GM18870 (cell line): ENCODE measurements at regions not wholly inside any gene's neighbourhood (a gene's known extent, or its start where the extent isn't known, plus 50 kb on each side); places are given as distances from the start of the nearest gene placed in this dataset.
"Not testable (repeated sequence)": the region's sequence is repeated elsewhere in the genome, so short reads cannot be mapped to it uniquely, and the experiment has no call there.

Experiments used
- ATAC-seq: cut with Tn5 transposase; IDR thresholded peaks from one replicate; pipeline ENCODE4 v1.9.1; 2021; ENCODE audit warnings: moderate library complexity; ENCODE audit not compliant: unreplicated experiment

DNA sequence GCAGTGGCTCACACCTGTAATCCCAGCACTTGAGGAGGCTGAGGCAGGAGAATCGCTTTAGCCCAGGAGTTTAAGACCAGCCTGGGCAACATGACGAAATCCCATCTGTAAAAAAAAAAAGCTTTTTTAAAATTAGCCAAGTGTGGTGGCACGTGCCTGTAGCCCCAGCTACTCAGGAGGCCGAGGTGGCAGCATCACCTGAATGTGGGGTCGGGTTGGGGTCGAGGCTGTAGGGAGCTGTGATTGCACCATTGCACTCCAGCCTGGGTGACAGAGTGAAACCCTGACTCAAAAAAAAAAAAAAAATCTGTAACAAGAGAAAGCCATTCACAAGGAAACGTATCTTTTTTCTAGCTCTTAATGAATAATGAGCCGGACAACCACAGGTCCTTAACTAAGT lies 74.7 kb upstream of the DLG1 start:
- no peak for ATAC-seq

GRCh38 chr3:197372047-197372661 lies 73.7 kb upstream of the DLG1 start:
- ATAC-seq = no peak

GRCh38 chr3:197371591-197372046 lies 73.2 kb upstream of the DLG1 start:
- ATAC-seq = no peak

GRCh38 chr3:197369545-197369944 lies 71.1 kb upstream of the DLG1 start:
- no peak for ATAC-seq

GRCh38 chr3:197368821-197369220 lies 70.4 kb upstream of the DLG1 start:
- no peak for ATAC-seq

GRCh38 chr3:197368330-197368729 lies 69.9 kb upstream of the DLG1 start:
- no peak for ATAC-seq

GRCh38 chr3:197367081-197367780 lies 68.8 kb upstream of the DLG1 start:
- ATAC-seq = no peak

DNA sequence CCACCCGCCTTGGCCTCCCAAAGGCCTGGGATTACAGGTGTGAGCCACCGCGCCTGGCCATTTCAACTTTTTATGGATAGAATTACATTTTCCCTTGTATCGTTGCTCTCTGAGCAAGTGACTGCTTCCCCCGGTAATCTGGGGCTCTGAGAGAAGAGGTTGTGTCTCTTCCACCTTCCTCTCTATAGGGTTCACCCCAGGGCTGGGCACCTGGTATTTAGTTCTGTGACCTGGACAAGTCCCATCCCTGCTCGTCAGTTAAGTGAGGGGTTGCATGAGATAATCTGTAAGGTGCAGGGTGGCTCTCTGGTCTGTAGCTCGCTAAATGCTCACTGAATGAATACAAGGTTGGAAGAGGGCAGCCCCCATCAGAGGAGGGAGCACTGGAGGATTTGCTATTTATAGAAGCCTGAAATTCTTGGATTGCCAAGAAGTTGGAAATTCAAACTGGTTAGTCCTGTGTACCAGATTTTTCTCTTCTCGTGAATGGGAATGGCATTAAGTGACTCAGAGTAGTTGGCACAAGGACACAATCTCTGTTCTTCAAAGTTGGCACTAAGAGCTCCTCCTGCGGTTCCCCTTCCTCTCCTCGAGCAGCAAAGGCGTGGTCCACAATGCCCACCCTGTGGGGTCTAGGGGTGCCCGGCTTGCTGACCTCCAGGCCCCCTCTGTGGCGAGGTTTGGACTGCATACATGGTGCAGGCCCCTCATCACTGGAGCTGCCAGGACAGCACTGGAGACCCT lies 68.1 kb upstream of the DLG1 start:
- ATAC-seq = no peak

- no peak for ATAC-seq
These were observed 67.2 kb upstream of the DLG1 start for GRCh38 chr3:197365586-197365985.

DNA sequence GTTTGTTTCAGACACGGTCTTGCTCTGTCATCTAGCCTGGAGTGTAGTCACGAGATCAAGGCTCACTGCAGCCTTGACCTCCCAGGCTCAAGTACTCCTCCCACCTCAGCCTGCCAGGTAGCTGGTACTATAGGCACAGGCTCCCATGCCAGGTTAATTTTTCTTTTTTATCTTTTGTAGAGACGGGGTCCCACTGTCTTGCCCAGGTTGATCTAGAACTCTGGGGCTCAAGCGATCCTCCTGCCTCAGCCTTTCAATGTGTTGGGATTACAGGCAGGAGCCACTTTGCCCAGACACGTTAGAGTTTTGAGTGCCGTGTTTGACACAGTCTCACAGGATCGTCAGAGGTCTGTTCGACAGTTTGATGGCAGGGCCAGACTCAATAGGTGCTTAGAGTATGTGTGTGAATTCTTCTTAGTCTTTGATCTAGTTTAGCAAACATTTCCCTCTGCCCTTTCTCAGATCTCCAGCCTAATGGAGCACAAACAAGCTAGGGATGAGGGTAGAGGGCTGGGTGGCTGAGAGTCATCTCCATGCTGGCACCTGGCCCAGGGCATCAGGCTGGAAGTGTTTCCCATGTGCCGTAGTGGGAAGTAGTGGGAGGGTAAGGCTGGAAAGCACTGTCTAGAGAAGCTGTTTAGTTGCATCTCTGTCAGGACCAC lies 66.1 kb upstream of the DLG1 start:
- no peak for ATAC-seq

GRCh38 chr3:197363553-197364409 lies 65.4 kb upstream of the DLG1 start:
- no peak for ATAC-seq

- ATAC-seq = no peak
These were observed 63.7 kb upstream of the DLG1 start for GRCh38 chr3:197362081-197362480.

DNA sequence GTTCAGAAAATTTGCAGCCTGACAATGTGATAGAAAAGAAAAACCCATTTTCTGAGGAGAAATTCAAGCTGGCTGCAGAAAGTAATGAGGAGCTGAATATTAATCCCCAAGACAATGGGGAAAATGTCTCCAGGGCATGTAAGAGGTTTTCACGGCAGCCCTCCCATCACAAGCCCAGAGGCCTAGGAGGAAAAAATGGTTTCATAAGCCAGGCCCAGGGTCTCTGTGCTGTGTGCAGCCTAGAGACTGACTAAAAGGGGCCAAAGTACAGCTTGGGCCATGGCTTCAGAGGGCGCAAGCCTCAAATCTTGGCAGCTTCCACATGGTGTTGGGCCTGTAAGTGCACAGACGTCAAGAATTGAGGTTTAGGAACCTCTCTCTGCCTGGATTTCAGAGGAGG lies 61.7 kb upstream of the DLG1 start:
- not testable (repeated sequence) for ATAC-seq

- not testable (repeated sequence) for ATAC-seq
These were observed 61.1 kb upstream of the DLG1 start for GRCh38 chr3:197359476-197359875.

- ATAC-seq = no peak
These were observed 58.3 kb upstream of the DLG1 start for GRCh38 chr3:197356741-197357140.

DNA sequence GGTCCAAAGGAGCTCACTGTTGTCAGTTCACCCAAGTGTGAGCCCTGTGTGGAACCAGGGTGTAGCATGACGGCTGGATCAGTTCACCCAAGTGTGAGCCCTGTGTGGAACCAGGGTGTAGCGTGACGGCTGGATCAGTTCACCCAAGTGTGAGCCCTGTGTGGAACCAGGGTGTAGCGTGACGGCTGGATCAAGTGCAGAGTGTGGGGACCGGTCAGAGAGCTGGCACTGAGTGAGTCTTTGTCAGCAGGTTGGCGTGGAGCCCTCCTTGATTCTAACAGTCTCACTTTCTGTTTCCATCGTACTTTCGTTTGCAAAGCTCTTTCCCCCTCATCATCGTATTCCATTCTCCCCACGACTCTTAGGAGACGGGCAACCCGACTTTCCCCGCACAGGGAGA lies 57.9 kb upstream of the DLG1 start:
- no peak for ATAC-seq

DNA sequence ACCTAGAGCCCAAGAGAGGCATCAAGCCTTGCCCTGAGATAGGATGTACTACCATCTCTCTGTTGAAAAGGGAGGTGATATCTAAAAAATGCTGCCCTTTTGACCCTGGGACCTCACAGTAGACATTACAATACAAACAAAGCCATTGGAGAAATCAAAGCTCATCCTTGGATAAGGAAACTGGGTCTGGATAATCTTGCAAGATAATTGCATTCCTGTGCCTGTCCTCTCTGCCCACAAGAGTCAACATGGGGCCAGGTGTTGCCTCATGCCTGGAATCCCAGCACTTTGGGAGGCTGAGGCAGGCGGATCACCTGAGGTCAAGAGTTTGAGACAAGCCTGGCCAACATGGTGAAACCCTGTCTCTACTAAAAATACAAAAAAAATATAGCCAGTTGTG lies 57.3 kb upstream of the DLG1 start:
- ATAC-seq = no peak

GRCh38 chr3:197354568-197355001 lies 56.2 kb upstream of the DLG1 start:
- ATAC-seq = no peak

DNA sequence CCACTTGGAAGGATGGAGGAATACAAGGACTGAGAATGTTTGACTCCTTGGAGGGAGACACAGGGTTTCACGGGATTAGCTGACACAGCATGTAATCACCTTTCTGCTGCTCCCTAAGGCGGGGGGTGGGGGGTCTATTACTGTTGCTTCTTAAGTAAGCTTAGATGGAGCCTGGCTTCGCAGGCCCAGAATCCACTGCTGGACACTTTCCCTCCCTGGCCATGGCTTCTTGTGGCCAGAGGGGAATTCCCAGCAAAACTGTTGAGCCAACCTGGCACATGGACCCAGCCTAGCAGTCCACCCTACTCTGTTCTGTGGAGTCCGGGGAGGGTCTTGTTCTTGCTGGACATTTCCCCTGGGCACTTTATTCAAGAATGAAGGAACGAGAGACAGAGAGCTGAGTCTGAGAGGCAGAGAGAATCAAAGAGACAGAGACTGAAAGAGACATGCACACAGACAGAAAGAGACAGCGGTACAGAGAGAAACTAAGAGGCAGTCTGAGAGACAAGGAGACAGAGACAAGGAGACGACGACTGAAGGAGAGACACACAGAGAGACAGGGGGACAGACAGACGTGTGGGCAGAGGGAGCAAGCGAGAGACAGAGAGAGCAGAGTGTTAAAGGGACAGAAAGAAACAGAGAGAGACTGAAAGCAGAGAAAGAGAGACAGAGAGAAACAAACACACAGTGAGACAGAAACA lies 55.6 kb upstream of the DLG1 start:
- ATAC-seq = no peak
